IMR-90 (cell line): ENCODE measurements at regions not wholly inside any gene's neighbourhood (a gene's known extent, or its start where the extent isn't known, plus 50 kb on each side); places are given as distances from the start of the nearest gene placed in this dataset.

Experiments
- ATAC-seq: fragments of 200-7000 bp; cut with Tn5 transposase; 2 replicates; pipeline ENCODE4 v1.9.1; 2020; ENCODE audit warnings: low read depth, mild to moderate bottlenecking, moderate library complexity
- BruUV-seq: library from RNA; stranded (reverse); fragments of 400-500 nt; replicated peaks from 2 replicates; lab custom pipeline; 2021; lab: Mats Ljungman, UMichigan
- CTCF ChIA-PET: fragments of 300-600 bp; formaldehyde crosslinking; extraction: SDS; loops from one replicate; lab custom pipeline; 2021; ENCODE audit warnings: antibody characterized with exemption; lab: Yijun Ruan, JAX
- POLR2A ChIA-PET: fragments of 300-600 bp; sonication (Branson Sonifier 250); formaldehyde crosslinking; loops from one replicate; lab custom pipeline; 2022; ENCODE audit warnings: antibody characterized with exemption; ENCODE audit not compliant: unreplicated experiment; lab: Charles Lee
- DNase-seq: peaks from one replicate; pipeline ENCODE4 v3.0.0; 2013
- H2AFZ ChIP-seq: replicated peaks from 2 replicates; pipeline ENCODE3; 2013; ENCODE audit warnings: low read length, mild to moderate bottlenecking; ENCODE audit not compliant: poor library complexity
- H2AK5ac ChIP-seq: 2 replicates; pipeline ENCODE4 v1.6.1; 2013; ENCODE audit warnings: low read depth, low read length, inconsistent platforms
- H2AK9ac ChIP-seq: replicated peaks from 2 replicates; pipeline ENCODE3; 2013; ENCODE audit warnings: mild to moderate bottlenecking, low read depth, low read length, moderate library complexity; ENCODE audit not compliant: poor library complexity
- H2BK120ac ChIP-seq: 2 replicates; pipeline ENCODE4 v1.6.1; 2013; ENCODE audit warnings: low read depth, low read length, inconsistent platforms
- H2BK15ac ChIP-seq: 3 replicates; pipeline ENCODE4 v1.6.1; 2013; ENCODE audit warnings: low read depth, low read length, inconsistent platforms
- H2BK20ac ChIP-seq: 2 replicates; pipeline ENCODE4 v1.6.1; 2013; ENCODE audit warnings: low read depth, mild to moderate bottlenecking, inconsistent platforms, low read length, moderate library complexity
- H2BK5ac ChIP-seq: 2 replicates; pipeline ENCODE4 v1.6.1; 2013; ENCODE audit warnings: mild to moderate bottlenecking, low read depth, low read length, inconsistent platforms; ENCODE audit not compliant: poor library complexity, severe bottlenecking
- H3K14ac ChIP-seq: replicated peaks from 2 replicates; pipeline ENCODE4 v1.6.1; 2013; ENCODE audit warnings: low read depth, low read length, inconsistent platforms
- H3K18ac ChIP-seq: 2 replicates; pipeline ENCODE4 v1.6.1; 2013; ENCODE audit warnings: low read depth, low read length, control low read depth
- H3K23ac ChIP-seq: 2 replicates; pipeline ENCODE4 v1.6.1; 2013; ENCODE audit warnings: low read depth, low read length, inconsistent platforms
- H3K27ac ChIP-seq: 2 replicates; pipeline ENCODE4 v1.5.1; 2013; ENCODE audit warnings: mild to moderate bottlenecking, control low read depth, low read length; ENCODE audit not compliant: insufficient read depth
- H3K27me3 ChIP-seq: 2 replicates; pipeline ENCODE4 v1.6.1; 2013; ENCODE audit warnings: low read length; ENCODE audit not compliant: control insufficient read depth, insufficient read depth
- H3K36me3 ChIP-seq: 2 replicates; pipeline ENCODE4 v1.6.1; 2013; ENCODE audit warnings: low read length, mixed read lengths; ENCODE audit not compliant: control insufficient read depth, insufficient read depth
- H3K4ac ChIP-seq: 2 replicates; pipeline ENCODE4 v1.6.1; 2013; ENCODE audit warnings: low read depth, low read length, inconsistent platforms
- H3K4me1 ChIP-seq: 2 replicates; pipeline ENCODE4 v1.6.1; 2013; ENCODE audit warnings: low read length, mixed read lengths; ENCODE audit not compliant: control insufficient read depth, insufficient read depth
- H3K4me2 ChIP-seq: 2 replicates; pipeline ENCODE4 v1.6.1; 2013; ENCODE audit warnings: low read depth, mild to moderate bottlenecking, control low read depth, low read length, moderate library complexity
- H3K4me3 ChIP-seq: 2 replicates; pipeline ENCODE4 v1.5.1; 2013; ENCODE audit warnings: low read depth, mild to moderate bottlenecking, control low read depth, low read length, moderate library complexity; ENCODE audit not compliant: insufficient read depth
- H3K56ac ChIP-seq: 2 replicates; pipeline ENCODE4 v1.6.1; 2013; ENCODE audit warnings: low read length, inconsistent platforms; ENCODE audit not compliant: insufficient read depth; ENCODE audit errors: extremely low read depth
- H3K79me1 ChIP-seq, 2 experiments: 2 replicates each; pipeline ENCODE4 v1.6.1; 2013; ENCODE audit warnings: low read length in 2 of 2, inconsistent platforms in 1 of 2, low read depth in 1 of 2
- H3K9ac ChIP-seq: 2 replicates; pipeline ENCODE4 v1.6.1; 2013; ENCODE audit warnings: low read depth, low read length, control low read depth
- H3K9me1 ChIP-seq: 2 replicates; pipeline ENCODE4 v1.6.1; 2013; ENCODE audit warnings: low read length, inconsistent platforms; ENCODE audit not compliant: insufficient read depth
- H3K9me3 ChIP-seq: 2 replicates; pipeline ENCODE4 v1.6.1; 2013; ENCODE audit warnings: low read length; ENCODE audit not compliant: control insufficient read depth, insufficient read depth
- H4K20me1 ChIP-seq: 2 replicates; pipeline ENCODE4 v1.6.1; 2013; ENCODE audit warnings: low read length, inconsistent platforms; ENCODE audit not compliant: insufficient read depth
- H4K5ac ChIP-seq: 2 replicates; pipeline ENCODE4 v1.6.1; 2013; ENCODE audit warnings: mild to moderate bottlenecking, low read depth, low read length, control low read depth
- H4K8ac ChIP-seq, 2 experiments: 2 replicates each; pipeline ENCODE4 v1.6.1; 2013; ENCODE audit warnings: low read depth in 2 of 2, low read length in 2 of 2, control low read depth in 1 of 2, inconsistent platforms in 1 of 2
- H4K91ac ChIP-seq: 2 replicates; pipeline ENCODE4 v1.6.1; 2013; ENCODE audit warnings: low read depth, low read length, inconsistent platforms; ENCODE audit not compliant: insufficient read depth
- CHD1 ChIP-seq: IDR thresholded peaks from 2 replicates; pipeline ENCODE4 v1.6.1; 2012; ENCODE audit warnings: low read depth, low read length, improper control_type of control experiment
- MXI1 ChIP-seq: IDR thresholded peaks from 2 replicates; pipeline ENCODE4 v1.6.1; 2012; ENCODE audit warnings: low read depth, mild to moderate bottlenecking, low read length, moderate library complexity, borderline replicate concordance
- NFE2L2 ChIP-seq: fragments of 150-350 bp; IDR thresholded peaks from 2 replicates; pipeline ENCODE4 v1.6.1; 2016; ENCODE audit warnings: low read depth, mild to moderate bottlenecking, low read length
- POLR2A ChIP-seq: IDR thresholded peaks from 2 replicates; pipeline ENCODE4 v1.6.1; 2012; ENCODE audit warnings: mild to moderate bottlenecking, low read depth, low read length
- RCOR1 ChIP-seq: IDR thresholded peaks from 2 replicates; pipeline ENCODE4 v1.6.1; 2012; ENCODE audit warnings: mild to moderate bottlenecking, low read length, improper control_type of control experiment; ENCODE audit not compliant: insufficient replicate concordance
- RFX5 ChIP-seq: IDR thresholded peaks from 2 replicates; pipeline ENCODE4 v1.8.0; 2012; ENCODE audit warnings: low read depth, mild to moderate bottlenecking, low read length, moderate library complexity
- SMC3 ChIP-seq: fragments of 150-350 bp; IDR thresholded peaks from 2 replicates; pipeline ENCODE4 v1.6.1; 2016; ENCODE audit warnings: low read depth, mild to moderate bottlenecking, antibody characterized with exemption, low read length, moderate library complexity
- whole genome bisulfite sequencing, 2 experiments: methylation state at CpG; one replicate each; pipeline versions ENCODE4 v1.1.5 to v1.1.7; 2013; ENCODE audit warnings: missing lambda C conversion rate in 2 of 2; ENCODE audit not compliant: insufficient read length in 1 of 2; ENCODE audit errors: extremely low coverage in 2 of 2; 5-methylcytosine and 5-hydroxymethylcytosine counted together
- dilution Hi-C: fragments of 300-500 bp; cut with HindIII; formaldehyde crosslinking; loops from one replicate; pipeline ENCODE4 v1.14.3; 2018; ENCODE audit warnings: low sequenced_read_pairs; ENCODE audit not compliant: unreplicated experiment
- in situ Hi-C: fragments of 300-500 bp; cut with MboI; formaldehyde crosslinking; loops from 3 replicates; pipeline ENCODE4 v1.14.3; 2019; ENCODE audit warnings: low sequenced_read_pairs, inconsistent platforms, mixed read lengths
- intact Hi-C: fragments of 100-400 bp; cut with micrococcal nuclease; formaldehyde crosslinking; loops from 2 replicates; pipeline ENCODE4 v1.10.0; 2022
- TF ChIP-seq, protein P1 (sequence below): conservative IDR thresholded peaks from 2 replicates; pipeline ENCODE4 v1.5.1; 2012; ENCODE audit warnings: mild to moderate bottlenecking, low read depth, low read length, improper control_type of control experiment
- TF ChIP-seq, protein P2 (sequence below): fragments of 150-350 bp; IDR thresholded peaks from 2 replicates; pipeline ENCODE4 v1.6.1; 2017; ENCODE audit warnings: mild to moderate bottlenecking, antibody characterized with exemption, low read length, low read depth

GRCh38 chr1:73623946-73624345 is 574.0 kb downstream of the LRRIQ3 start:
- ChIA-PET CTCF (no interaction called here), POLR2A (no interaction called here)
- no peak overlapping the region for H2BK20ac ChIP-seq
- H2BK5ac ChIP-seq, result no peak overlapping the region
- ATAC-seq (no peak), DNase-seq (no peak)
- intact Hi-C loops, result no loop called here
- H2BK120ac ChIP-seq, result no peak overlapping the region
- no peak overlapping the region for H3K4me3 ChIP-seq
- no peak overlapping the region for H3K23ac ChIP-seq
- in situ Hi-C loops, result no loop called here
- H2AFZ ChIP-seq, result no peak overlapping the region
- H4K20me1 ChIP-seq, result no peaks in the 10 kb centered on the region
- no CpG with 5 or more reads among the region's 1 CpG for WGBS, 2 experiments
- H3K18ac ChIP-seq, result no peak overlapping the region
- no peak overlapping the region for H4K8ac ChIP-seq
- no peaks in the 10 kb centered on the region for H3K9me1 ChIP-seq
- no peak overlapping the region for H3K14ac ChIP-seq
- TF ChIP-seq SMC3 (no peak), MXI1 (no peak), POLR2A (no peak), RCOR1 (no peak), NFE2L2 (no peak), CHD1 (no peak), RFX5 (no peak)
- TF ChIP-seq, protein P1, sequence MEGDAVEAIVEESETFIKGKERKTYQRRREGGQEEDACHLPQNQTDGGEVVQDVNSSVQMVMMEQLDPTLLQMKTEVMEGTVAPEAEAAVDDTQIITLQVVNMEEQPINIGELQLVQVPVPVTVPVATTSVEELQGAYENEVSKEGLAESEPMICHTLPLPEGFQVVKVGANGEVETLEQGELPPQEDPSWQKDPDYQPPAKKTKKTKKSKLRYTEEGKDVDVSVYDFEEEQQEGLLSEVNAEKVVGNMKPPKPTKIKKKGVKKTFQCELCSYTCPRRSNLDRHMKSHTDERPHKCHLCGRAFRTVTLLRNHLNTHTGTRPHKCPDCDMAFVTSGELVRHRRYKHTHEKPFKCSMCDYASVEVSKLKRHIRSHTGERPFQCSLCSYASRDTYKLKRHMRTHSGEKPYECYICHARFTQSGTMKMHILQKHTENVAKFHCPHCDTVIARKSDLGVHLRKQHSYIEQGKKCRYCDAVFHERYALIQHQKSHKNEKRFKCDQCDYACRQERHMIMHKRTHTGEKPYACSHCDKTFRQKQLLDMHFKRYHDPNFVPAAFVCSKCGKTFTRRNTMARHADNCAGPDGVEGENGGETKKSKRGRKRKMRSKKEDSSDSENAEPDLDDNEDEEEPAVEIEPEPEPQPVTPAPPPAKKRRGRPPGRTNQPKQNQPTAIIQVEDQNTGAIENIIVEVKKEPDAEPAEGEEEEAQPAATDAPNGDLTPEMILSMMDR, result no peak
- TF ChIP-seq, protein P2, sequence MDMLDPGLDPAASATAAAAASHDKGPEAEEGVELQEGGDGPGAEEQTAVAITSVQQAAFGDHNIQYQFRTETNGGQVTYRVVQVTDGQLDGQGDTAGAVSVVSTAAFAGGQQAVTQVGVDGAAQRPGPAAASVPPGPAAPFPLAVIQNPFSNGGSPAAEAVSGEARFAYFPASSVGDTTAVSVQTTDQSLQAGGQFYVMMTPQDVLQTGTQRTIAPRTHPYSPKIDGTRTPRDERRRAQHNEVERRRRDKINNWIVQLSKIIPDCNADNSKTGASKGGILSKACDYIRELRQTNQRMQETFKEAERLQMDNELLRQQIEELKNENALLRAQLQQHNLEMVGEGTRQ, result no peak
- peaks cover 16% of the 10 kb centered on the region for H3K9me3 ChIP-seq
- H3K79me1 ChIP-seq, result no peaks in the 10 kb centered on the region
- H3K27me3 ChIP-seq, result no peaks in the 10 kb centered on the region
- no peak overlapping the region for H2BK15ac ChIP-seq
- H3K36me3 ChIP-seq, result no peaks in the 10 kb centered on the region
- H3K4me1 ChIP-seq, result no peaks in the 10 kb centered on the region
- dilution Hi-C loops, result no loop called here
- no peak overlapping the region for H3K4me2 ChIP-seq
- H2AK9ac ChIP-seq, result no peak overlapping the region
- H4K5ac ChIP-seq, result no peak overlapping the region
- no TSS peak for BruUV-seq
- no peak overlapping the region for H4K91ac ChIP-seq
- H2AK5ac ChIP-seq, result no peak overlapping the region
- H3K27ac ChIP-seq, result no peak overlapping the region
- no peak overlapping the region for H3K9ac ChIP-seq
- H3K4ac ChIP-seq, result no peak overlapping the region
- H3K56ac ChIP-seq, result no peak overlapping the region
